CD4-positive, alpha-beta T cell treated with Interleukin-15 for 1 hour (primary cell): ENCODE measurements at regions not wholly inside any gene's neighbourhood (a gene's known extent, or its start where the extent isn't known, plus 50 kb on each side); places are given as distances from the start of the nearest gene placed in this dataset.

Experiments used
- DNase-seq: peaks from one replicate; pipeline ENCODE4 v3.0.0-alpha.2; 2020

GRCh38 chr19:28971049-28971448, 241.9 kb downstream of the UQCRFS1 start:
- no peak for DNase-seq

GRCh38 chr19:28968721-28969120, 244.2 kb downstream of the UQCRFS1 start:
- DNase-seq: no peak

- DNase-seq: no peak
These were observed 246.1 kb downstream of the UQCRFS1 start for GRCh38 chr19:28966737-28967399.

DNA sequence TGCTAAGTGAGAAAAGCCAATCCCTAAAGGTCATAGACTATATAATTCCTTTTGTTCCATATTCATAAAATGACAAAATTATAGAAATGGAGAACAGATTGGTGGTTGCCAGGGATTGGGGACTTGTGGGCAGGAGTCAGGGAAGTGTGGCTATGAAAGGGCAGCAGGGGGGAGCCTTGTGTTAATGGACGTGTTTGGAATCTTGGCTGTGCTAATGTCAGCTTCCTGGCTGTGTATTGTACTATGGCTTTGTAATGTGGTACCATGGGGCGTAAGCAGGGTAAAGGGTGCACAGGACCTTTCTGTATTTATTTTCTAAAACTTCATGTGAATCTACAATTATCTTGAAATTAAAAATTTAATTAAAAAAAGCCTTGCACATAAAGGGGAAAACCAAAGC, 248.5 kb downstream of the UQCRFS1 start:
- no peak for DNase-seq

DNA sequence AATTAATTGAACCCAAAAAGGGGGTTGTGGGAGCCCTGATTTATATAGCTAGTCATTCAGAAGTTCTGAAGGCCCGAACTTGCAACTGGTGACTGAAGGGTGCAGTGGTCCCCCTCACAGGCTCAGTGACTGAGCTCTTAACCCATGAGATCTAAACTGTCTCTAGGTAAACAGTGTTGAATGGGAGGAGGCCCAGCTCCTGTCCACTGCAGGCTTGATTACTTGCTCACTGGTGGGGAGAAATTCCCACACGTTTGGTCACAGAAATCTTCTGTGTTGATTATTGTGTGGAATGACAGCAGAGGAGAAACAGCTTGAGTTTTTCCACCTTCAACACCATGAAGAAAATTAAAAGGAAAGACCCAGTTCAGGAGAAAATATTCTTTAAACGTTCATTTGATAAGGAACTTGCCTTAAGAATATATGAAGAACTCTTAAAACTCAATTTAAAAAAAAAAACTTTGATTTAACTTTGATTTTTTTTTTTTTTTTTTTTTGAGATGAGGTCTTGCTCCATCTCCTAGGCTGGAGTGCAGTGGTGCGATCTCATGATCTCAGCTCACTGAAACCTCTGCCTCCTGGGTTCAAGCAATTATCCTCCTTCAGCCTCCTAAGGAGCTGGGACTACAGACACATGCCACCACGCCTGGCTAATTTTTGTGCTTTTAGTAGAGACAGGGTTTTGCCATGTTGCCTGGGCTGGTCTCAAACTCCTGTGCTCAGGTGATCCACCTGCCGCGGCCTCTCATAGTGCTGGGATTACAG, 249.3 kb downstream of the UQCRFS1 start:
- no peak for DNase-seq

- DNase-seq: no peak
These were observed 251.0 kb downstream of the UQCRFS1 start for GRCh38 chr19:28961772-28962500.

DNA sequence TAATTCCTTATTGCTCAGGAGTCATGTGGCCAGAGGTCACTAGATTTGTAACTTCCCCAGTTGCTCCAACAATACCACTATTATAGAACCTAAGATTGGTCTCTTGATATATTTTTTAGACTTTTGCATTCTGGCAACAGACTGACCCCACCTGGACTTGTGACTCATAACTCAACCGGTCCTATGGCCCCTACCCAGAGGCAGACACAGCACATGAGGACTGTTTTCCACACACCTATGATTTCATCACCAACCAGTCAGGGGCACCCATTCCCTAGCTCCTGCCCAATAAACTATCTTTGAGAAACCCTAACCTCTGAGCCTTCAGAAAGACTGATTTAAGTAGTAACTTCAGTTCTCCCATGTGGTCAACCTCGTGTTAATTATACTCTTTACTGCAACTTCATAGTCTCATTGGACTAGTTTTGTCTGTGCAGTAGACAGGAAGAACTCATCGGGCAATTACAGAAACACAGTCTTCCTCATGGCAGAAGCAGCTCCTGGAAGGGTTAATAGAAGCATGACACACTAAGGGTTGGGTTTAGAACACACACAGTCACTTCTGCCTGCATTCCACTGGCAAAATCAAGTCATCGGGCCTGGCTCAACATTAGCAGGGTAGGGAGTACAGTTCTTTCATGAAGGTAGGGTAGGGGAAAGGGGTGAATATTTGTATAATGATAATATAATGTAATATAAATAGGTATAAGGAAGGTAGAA, 251.8 kb downstream of the UQCRFS1 start:
- DNase-seq: no peak

DNA sequence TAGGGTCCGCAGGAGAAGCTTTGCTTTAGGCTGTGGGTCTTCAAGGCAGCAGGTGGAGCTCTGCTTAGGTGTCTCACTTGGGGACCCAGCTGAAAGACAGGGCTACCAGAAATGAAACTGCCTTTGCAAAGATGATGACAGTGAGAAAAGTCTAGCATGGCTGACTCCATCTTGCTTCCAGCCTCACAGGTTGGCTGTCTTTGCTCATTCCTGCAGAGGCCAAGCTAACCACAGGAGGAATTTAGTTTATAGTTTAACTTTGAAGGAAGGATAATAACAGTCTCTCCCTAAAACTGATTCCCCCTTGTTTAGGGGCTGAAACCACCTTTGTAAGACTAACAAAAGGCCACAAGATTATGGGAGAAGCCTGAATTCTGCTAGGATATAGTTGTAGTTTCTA, 252.4 kb downstream of the UQCRFS1 start:
- DNase-seq: no peak

- DNase-seq: no peak
These were observed 256.0 kb downstream of the UQCRFS1 start for GRCh38 chr19:28956961-28957360.

- DNase-seq: no peak
These were observed 256.5 kb downstream of the UQCRFS1 start for GRCh38 chr19:28956421-28956820.

DNA sequence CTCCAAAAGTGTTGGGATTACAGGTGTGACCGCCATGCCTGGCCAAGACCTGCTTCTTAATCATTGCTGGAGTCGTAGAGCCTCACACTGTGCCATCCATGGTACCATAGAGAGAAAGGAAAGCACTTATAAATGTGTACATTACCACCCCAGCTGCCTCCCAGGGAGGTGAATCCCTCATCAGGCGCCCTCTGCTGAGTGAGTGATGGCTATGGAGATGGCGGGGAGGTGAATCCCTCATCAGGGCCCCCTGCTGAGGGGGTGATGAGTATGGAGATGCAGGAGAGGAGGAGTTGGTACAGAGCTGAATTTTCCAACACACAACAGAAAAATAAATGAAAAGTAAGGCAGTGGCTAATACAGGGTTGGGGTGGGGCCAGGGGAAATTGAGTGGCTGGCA, 263.4 kb downstream of the UQCRFS1 start:
- DNase-seq: no peak

- DNase-seq: no peak
These were observed 263.9 kb downstream of the UQCRFS1 start for GRCh38 chr19:28949027-28949426.

DNA sequence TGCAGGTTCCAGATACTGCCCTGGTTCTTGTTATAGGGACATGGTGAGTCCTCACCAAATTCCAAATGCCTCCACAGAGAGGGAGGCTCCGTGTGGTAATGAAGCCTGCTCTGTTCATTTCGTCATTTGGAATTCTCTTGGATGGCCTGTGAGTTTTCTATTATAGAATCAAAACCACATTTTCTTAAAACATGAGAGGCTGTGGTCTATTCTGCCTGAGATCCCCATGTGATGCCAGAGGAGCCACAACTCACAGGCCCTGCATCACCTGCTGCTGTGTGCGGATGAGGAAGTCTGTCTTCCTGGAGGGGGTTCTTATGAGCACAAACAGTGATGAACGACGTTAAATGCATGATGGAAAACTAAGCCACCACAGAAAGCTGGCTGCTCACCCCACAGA, 264.4 kb downstream of the UQCRFS1 start:
- no peak for DNase-seq

DNA sequence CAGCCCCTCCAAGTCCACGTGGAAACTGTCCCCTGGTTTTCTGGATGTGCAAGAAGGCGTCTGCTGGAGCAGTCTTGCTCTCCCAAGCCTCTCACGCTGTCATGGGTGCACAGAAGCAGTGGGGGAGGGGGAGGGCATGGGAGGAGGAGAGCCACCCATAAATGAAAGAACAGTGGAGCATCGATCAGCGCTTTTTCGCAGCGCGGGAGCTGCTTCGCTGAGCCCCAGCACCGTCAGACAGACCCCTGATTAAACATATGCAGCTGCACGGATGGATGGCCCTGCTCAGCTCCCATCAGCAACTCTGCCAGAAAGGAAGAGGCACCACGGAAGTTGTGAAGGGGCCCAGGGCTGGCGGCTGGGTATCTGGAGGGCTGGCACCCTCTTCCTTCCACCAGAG, 264.9 kb downstream of the UQCRFS1 start:
- DNase-seq: no peak

- DNase-seq: no peak
These were observed 269.3 kb downstream of the UQCRFS1 start for GRCh38 chr19:28943651-28944050.

DNA sequence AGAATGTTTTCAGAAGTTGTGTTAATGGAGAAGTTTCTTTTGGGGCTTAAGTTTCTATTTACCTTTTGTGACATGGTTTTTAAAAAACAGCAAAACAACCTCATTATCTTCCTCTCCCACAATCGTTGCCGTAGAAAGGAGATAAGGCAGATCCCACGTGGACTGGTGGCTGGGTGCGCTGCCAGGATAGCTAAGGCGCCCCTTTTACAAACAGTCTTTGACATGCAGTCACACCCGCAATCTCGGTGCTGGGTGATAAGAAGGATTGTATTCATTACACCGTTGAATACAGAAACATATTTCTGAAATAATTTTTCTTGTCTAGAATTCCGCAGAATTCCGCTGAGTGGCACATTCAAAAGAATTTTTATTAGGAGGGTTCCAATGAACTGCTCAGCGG, 271.1 kb downstream of the UQCRFS1 start:
- DNase-seq: no peak

DNA sequence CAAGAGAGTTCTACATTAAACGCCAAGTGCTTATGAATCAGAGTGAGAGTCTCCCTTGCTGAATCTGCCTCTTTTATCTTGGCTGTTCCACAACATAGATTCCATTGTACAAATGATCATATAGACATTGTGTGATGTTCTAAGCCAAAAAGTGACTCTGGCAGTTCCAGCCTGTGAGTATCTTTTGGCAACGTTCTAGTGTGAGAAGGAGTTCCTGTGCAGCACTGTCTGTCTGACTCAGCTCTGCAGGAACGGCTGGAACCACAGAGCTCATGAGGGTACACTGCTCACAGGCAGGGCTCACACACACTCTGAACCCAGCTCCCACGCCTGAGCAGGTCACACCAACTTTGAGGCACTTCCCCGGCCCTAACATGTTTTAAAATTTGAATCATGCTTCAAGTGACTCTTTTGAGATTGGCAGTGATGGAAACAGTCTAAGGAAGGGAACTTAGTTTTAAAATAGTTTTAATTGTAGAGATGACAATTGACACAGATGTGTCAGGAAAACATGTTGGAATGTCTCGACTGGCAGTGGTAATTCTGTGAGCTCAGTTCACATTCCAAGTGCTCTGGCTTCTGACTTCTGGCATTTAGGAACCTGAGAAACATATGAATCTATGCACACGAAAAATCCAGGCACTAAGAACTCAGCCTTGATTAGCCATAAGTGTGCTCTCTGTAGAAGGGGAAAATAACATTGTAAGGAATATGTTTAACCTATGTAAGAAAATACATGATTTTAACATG, 272.0 kb downstream of the UQCRFS1 start:
- DNase-seq: no peak

DNA sequence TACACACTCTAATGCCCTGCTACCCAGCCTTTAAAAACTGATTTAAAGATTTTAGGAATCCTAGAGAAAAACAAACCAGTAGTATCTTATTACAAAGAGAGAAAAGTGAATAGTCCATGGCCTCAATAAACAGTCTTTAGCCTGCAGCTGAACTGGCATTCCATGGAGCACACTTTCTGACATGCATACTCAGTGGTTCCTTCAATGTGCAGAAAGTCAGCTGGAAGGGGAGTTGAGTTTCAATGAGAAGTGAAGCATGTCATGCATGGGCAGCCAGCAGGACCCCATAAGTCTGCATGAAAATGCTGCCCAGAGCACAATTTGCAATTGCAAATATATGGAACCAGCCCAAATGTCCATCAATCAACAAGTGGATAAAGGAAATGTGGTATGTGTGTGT, 273.7 kb downstream of the UQCRFS1 start:
- DNase-seq: no peak

DNA sequence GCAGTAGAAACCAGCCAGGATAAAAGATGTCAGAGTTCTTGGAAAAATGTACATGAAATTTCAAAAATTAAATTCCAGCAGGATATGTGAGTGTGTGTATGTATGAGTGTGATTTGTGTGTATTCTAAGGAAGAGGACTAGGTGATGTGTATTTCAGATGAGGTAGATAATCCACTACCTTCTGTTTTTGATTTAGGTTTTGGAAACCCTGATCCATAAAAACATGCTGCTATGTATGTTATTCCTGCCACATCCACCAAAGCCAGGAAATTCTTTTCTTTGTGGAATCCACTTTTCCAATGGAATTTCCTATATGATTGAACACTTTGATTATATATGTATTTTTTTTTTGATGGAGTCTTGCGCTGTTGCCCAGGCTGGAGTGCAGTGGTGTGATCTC, 276.9 kb downstream of the UQCRFS1 start:
- DNase-seq: no peak

- DNase-seq: no peak
These were observed 278.3 kb downstream of the UQCRFS1 start for GRCh38 chr19:28934631-28935030.

DNA sequence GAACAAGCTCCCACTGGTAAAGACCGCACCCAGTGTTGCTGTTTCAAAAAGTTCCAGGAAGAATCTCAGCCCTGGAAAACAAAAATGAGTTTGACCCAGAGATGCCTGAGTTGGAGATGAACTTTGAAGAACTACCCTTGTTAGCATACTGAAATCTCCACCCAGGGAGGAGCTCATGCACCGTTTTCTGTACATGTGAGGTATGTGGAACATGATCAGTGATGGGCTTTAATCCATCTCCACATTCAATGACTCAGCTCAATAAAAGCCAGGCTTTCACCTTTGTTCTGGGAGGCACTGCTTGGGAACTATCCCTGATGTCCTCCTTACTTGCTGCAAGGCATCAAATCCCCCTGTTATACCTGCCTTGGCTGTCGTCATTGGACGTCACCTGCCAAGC, 279.9 kb downstream of the UQCRFS1 start:
- DNase-seq: no peak

GRCh38 chr19:28932446-28932845, 280.5 kb downstream of the UQCRFS1 start:
- DNase-seq: no peak

- no peak for DNase-seq
These were observed 283.9 kb downstream of the UQCRFS1 start for GRCh38 chr19:28929006-28929405.
